ENCODE measurements at regions not wholly inside any gene's neighbourhood (a gene's known extent, or its start where the extent isn't known, plus 50 kb on each side); places are given as distances from the start of the nearest gene placed in this dataset.

DNA sequence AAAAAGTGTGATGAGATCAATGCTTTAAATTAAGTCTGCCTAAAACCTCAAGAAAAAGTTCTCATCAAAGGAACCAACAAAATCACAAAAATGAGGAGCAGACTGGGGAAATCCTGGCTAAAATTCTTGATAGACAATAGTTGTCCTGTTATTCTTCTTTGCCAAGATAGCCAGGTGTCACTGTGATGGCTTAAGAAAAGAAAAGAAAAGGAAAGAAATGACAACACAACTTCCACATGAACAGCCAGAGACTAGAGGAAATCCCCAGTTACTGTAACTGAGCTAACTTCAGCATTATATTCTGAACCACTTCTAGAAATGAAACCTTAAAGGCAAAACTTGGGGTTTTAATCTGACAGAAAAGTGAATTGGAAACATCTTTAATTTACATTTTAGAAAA lies 129.6 kb downstream of the CD24 start:
- TF ChIP-seq, protein P1, sequence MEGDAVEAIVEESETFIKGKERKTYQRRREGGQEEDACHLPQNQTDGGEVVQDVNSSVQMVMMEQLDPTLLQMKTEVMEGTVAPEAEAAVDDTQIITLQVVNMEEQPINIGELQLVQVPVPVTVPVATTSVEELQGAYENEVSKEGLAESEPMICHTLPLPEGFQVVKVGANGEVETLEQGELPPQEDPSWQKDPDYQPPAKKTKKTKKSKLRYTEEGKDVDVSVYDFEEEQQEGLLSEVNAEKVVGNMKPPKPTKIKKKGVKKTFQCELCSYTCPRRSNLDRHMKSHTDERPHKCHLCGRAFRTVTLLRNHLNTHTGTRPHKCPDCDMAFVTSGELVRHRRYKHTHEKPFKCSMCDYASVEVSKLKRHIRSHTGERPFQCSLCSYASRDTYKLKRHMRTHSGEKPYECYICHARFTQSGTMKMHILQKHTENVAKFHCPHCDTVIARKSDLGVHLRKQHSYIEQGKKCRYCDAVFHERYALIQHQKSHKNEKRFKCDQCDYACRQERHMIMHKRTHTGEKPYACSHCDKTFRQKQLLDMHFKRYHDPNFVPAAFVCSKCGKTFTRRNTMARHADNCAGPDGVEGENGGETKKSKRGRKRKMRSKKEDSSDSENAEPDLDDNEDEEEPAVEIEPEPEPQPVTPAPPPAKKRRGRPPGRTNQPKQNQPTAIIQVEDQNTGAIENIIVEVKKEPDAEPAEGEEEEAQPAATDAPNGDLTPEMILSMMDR (IDR thresholded peaks at IDR 0.05; ENCODE audit: borderline replicate concordance, control extremely low read depth, extremely low read depth, insufficient read depth, missing control alignments) = no peak
- in situ Hi-C loops (cut with MboI; ENCODE audit: low sequenced_read_pairs, unreplicated experiment) = no loop called here
- DNase-seq (ENCODE audit: low spot score) = peak; percentile 63

DNA sequence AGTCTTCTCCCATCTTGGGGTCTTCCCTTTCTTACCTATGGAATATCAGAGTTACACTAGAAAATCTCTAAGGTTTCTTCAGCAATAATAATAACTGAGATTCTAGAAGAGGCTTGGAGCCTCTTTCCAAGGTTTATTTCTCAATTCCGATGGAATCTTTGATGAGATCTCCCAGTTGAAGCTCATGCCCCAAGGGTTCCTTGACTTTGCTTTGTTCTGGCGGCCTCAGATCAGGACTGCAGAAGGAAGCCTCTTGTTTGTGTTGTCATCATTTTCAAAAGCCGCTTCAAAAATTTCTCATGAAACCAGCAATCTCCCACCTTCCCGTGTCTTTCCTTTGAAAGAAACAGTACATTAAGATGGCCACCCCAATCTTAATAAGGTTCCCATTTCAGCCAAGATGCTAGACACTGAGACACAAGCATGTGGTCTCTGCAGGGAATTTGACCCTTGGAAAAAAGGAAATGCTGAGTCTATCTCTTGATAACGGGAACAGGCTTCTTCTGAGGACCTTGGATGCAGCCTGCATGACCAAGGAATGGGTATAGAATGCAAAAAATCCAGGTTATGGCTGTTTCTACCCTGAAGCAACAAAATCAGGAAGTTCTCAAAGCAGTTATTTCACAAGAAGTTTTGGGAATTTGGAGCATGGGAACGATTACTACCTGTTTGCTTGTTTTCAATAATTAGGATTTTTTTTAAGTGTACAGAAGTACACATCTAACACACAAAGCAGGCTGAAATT lies 141.6 kb downstream of the CD24 start:
- TF ChIP-seq, protein P1 (IDR thresholded peaks at IDR 0.05; ENCODE audit: borderline replicate concordance, control extremely low read depth, extremely low read depth, insufficient read depth, missing control alignments) = no peak
- in situ Hi-C loops (cut with MboI; ENCODE audit: low sequenced_read_pairs, unreplicated experiment) = no loop called here
- DNase-seq (ENCODE audit: low spot score) = no peak

DNA sequence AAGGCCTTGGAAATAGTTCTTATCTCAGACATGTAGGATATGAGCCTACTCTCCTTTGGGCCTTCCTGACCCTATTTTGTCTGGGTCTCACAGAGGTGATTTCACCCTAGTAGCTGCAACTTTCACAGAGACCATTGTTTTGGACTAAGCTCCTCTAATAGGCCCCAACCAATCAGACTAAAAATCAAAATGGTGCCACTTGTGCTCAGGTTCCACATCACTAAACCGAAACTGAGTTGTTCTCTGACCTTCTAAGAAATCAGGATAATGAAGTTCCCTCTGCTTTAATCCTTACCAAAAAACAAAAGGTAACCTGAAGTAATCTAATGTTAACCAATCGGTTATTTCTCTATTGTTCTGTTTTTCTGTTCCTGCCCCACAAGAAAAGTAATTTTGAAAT lies 143.6 kb downstream of the CD24 start:
- TF ChIP-seq, protein P1 (IDR thresholded peaks at IDR 0.05; ENCODE audit: borderline replicate concordance, control extremely low read depth, extremely low read depth, insufficient read depth, missing control alignments) = no peak
- in situ Hi-C loops (cut with MboI; ENCODE audit: low sequenced_read_pairs, unreplicated experiment) = no loop called here
- DNase-seq (ENCODE audit: low spot score) = no peak

DNA sequence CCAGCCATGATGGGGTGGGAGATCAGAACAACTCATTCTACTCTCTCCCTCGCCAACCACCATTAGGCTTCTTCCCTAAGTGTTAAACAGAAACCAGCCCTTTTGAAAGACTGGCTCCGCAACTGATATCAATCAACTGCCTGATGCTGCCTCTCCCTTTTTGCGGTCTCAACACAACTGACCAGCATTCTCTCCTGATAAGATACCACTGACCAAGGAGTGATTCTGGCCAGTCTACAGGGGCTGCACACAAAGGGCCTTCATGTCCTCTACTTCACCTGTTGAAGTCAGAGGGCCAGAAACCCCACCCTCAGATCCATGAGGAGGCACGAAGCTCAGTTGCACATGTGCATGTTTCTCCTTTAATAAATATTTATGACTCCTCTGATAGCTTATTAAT lies 145.1 kb downstream of the CD24 start:
- no peak for DNase-seq (ENCODE audit: low spot score)
- in situ Hi-C loops (cut with MboI; ENCODE audit: low sequenced_read_pairs, unreplicated experiment) = no loop called here
- TF ChIP-seq, protein P1 (IDR thresholded peaks at IDR 0.05; ENCODE audit: borderline replicate concordance, control extremely low read depth, extremely low read depth, insufficient read depth, missing control alignments) = no peak

DNA sequence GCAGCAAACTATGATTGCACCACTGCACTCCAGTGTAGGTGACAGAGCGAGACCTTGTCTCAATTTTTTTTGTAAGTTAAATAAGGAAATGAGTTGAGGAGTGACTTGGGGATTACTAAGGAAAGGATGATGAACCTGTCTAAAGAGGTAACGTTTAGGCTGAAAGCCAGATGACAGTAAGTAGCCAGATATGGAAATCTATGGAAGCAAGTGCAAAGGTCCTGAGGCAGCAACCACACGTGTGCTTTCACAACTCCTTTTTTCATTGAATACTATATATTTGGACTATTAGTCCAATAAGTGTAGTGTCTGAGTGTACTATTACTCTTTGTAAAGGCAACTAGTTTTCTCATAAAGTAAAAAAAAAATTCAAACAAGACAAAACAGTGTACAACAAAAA lies 147.4 kb downstream of the CD24 start:
- TF ChIP-seq, protein P1 (IDR thresholded peaks at IDR 0.05; ENCODE audit: borderline replicate concordance, control extremely low read depth, extremely low read depth, insufficient read depth, missing control alignments) = no peak
- in situ Hi-C loops (cut with MboI; ENCODE audit: low sequenced_read_pairs, unreplicated experiment) = no loop called here
- no peak for DNase-seq (ENCODE audit: low spot score)

DNA sequence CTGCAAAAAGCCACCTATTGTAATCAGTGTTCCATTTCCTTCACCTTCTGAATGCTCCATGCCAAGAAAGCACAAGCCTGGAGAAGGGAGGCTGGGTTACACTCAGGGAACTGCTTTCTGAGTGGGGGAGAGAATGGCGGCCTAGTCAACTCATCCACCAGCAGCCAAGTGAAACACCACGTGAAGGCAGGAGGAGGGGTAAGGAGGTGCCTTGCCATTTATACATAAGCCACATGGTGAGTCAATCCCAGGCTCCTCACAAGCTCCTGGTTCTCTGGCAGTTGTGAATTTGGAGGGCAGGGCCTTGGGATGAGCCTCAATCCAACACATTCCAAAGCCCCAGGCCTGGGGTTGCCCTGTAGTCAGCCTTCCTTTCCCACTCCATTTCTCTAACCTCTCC lies 149.4 kb downstream of the CD24 start:
- no peak for DNase-seq (ENCODE audit: low spot score)
- in situ Hi-C loops (cut with MboI; ENCODE audit: low sequenced_read_pairs, unreplicated experiment) = no loop called here
- TF ChIP-seq, protein P1 (IDR thresholded peaks at IDR 0.05; ENCODE audit: borderline replicate concordance, control extremely low read depth, extremely low read depth, insufficient read depth, missing control alignments) = no peak
